Calu3 (cell line): ENCODE measurements at regions not wholly inside any gene's neighbourhood (a gene's known extent, or its start where the extent isn't known, plus 50 kb on each side); places are given as distances from the start of the nearest gene placed in this dataset.

Experiments
- BruUV-seq: library from RNA; stranded (reverse); fragments of 400-500 nt; replicated peaks from 2 replicates; lab custom pipeline; 2021; lab: Mats Ljungman, UMichigan
- CTCF ChIA-PET: fragments of 300-600 bp; sonication (Branson Sonifier 250); formaldehyde crosslinking; loops from one replicate; lab custom pipeline; 2022; ENCODE audit warnings: antibody characterized with exemption; lab: Charles Lee
- DNase-seq: peaks from one replicate; pipeline ENCODE4 v3.0.0; 2022
- H3K27ac Mint-ChIP-seq: one replicate; pipeline ENCODE4 v1.8.0; 2022; ENCODE audit warnings: mixed read lengths; ENCODE audit not compliant: unreplicated experiment
- H3K27me3 Mint-ChIP-seq: one replicate; pipeline ENCODE4 v1.8.0; 2022; ENCODE audit warnings: mixed read lengths; ENCODE audit not compliant: unreplicated experiment
- H3K36me3 Mint-ChIP-seq: one replicate; pipeline ENCODE4 v1.8.0; 2022; ENCODE audit warnings: mild to moderate bottlenecking, moderate library complexity, mixed read lengths; ENCODE audit not compliant: insufficient read depth, unreplicated experiment
- H3K4me1 Mint-ChIP-seq: one replicate; pipeline ENCODE4 v1.8.0; 2022; ENCODE audit warnings: mild to moderate bottlenecking, low read depth, mixed read lengths; ENCODE audit not compliant: unreplicated experiment
- H3K4me3 Mint-ChIP-seq: one replicate; pipeline ENCODE4 v1.8.0; 2022; ENCODE audit warnings: mild to moderate bottlenecking, low read depth, moderate library complexity, mixed read lengths; ENCODE audit not compliant: unreplicated experiment
- H3K9me3 Mint-ChIP-seq: one replicate; pipeline ENCODE4 v1.8.0; 2022; ENCODE audit warnings: low read depth, mixed read lengths; ENCODE audit not compliant: unreplicated experiment
- intact Hi-C: fragments of 100-400 bp; cut with micrococcal nuclease; formaldehyde crosslinking; loops from one replicate; pipeline ENCODE4 v1.10.0; 2022; ENCODE audit not compliant: unreplicated experiment
- TF ChIP-seq, protein P1 (sequence below): fragments of 200-600 bp; IDR thresholded peaks from one replicate; pipeline ENCODE4 v1.8.0; 2022; ENCODE audit warnings: antibody characterized with exemption; ENCODE audit not compliant: unreplicated experiment

GRCh38 chr18:45119876-45120275 lies 439.2 kb downstream of the SETBP1 start:
- Mint-ChIP-seq H3K27me3 (peaks cover 15% of the 10 kb centered on the region), H3K4me3 (no peak overlapping the region), H3K27ac (no peak overlapping the region), H3K4me1 (no peaks in the 10 kb centered on the region), H3K9me3 (peaks cover 2% of the 10 kb centered on the region), H3K36me3 (no peaks in the 10 kb centered on the region)
- TF ChIP-seq, protein P1, sequence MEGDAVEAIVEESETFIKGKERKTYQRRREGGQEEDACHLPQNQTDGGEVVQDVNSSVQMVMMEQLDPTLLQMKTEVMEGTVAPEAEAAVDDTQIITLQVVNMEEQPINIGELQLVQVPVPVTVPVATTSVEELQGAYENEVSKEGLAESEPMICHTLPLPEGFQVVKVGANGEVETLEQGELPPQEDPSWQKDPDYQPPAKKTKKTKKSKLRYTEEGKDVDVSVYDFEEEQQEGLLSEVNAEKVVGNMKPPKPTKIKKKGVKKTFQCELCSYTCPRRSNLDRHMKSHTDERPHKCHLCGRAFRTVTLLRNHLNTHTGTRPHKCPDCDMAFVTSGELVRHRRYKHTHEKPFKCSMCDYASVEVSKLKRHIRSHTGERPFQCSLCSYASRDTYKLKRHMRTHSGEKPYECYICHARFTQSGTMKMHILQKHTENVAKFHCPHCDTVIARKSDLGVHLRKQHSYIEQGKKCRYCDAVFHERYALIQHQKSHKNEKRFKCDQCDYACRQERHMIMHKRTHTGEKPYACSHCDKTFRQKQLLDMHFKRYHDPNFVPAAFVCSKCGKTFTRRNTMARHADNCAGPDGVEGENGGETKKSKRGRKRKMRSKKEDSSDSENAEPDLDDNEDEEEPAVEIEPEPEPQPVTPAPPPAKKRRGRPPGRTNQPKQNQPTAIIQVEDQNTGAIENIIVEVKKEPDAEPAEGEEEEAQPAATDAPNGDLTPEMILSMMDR = no peak
- CTCF ChIA-PET = no interaction called here
- no peak for DNase-seq
- no TSS peak for BruUV-seq
- intact Hi-C loops = no loop called here

DNA sequence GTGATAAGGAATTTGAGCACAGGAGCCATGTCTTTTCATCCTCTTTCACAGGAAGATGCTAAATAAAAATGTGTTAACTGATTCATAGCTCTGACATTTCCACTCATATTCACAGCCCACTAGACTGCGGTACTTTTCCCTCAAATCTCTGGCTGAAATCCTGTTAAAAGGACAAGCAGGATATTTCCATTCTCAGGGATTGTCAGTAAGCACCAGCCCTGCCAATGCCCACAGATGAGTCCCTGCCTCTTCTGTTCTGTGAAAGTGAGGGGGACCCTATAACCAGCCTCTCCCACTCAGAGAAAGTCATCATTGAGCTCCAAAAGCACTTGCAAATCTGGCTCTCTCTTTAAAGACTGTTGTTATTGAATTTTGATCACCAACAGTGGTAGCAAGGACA lies 440.5 kb downstream of the SETBP1 start:
- no peak for DNase-seq
- TF ChIP-seq, protein P1 = no peak
- no TSS peak for BruUV-seq
- Mint-ChIP-seq H3K9me3 (no peaks in the 10 kb centered on the region), H3K4me1 (no peaks in the 10 kb centered on the region), H3K4me3 (no peak overlapping the region), H3K27me3 (peaks cover 2% of the 10 kb centered on the region), H3K36me3 (no peaks in the 10 kb centered on the region), H3K27ac (no peak overlapping the region)
- intact Hi-C loops = no loop called here
- CTCF ChIA-PET = no interaction called here

GRCh38 chr18:45122506-45122905 lies 441.8 kb downstream of the SETBP1 start:
- no peaks in the 10 kb centered on the region for H3K4me1 Mint-ChIP-seq
- CTCF ChIA-PET = interaction anchor here (0.7 kb wide), 1 partner anchor 1395 kb away, joined by 5 read pairs; no protein-coding TSS in a partner anchor
- DNase-seq = no peak
- intact Hi-C loops = no loop called here
- H3K27ac Mint-ChIP-seq = no peak overlapping the region
- no TSS peak for BruUV-seq
- TF ChIP-seq, protein P1 = no peak
- no peaks in the 10 kb centered on the region for H3K9me3 Mint-ChIP-seq
- no peaks in the 10 kb centered on the region for H3K36me3 Mint-ChIP-seq
- no peaks in the 10 kb centered on the region for H3K27me3 Mint-ChIP-seq
- no peak overlapping the region for H3K4me3 Mint-ChIP-seq

- Mint-ChIP-seq H3K27ac (no peak overlapping the region), H3K36me3 (no peaks in the 10 kb centered on the region), H3K4me3 (no peak overlapping the region), H3K4me1 (no peaks in the 10 kb centered on the region), H3K9me3 (no peaks in the 10 kb centered on the region), H3K27me3 (peaks cover 22% of the 10 kb centered on the region)
- TF ChIP-seq, protein P1 = no peak
- DNase-seq = no peak
- intact Hi-C loops = no loop called here
- no TSS peak for BruUV-seq
- CTCF ChIA-PET = no interaction called here
Observed at GRCh38 chr18:45127405-45127804, 446.7 kb downstream of the SETBP1 start.

GRCh38 chr18:45133276-45133675 lies 452.6 kb downstream of the SETBP1 start:
- Mint-ChIP-seq H3K9me3 (no peaks in the 10 kb centered on the region), H3K27me3 (peaks cover 29% of the 10 kb centered on the region), H3K36me3 (no peaks in the 10 kb centered on the region), H3K27ac (no peak overlapping the region), H3K4me1 (no peaks in the 10 kb centered on the region), H3K4me3 (no peak overlapping the region)
- no TSS peak for BruUV-seq
- TF ChIP-seq, protein P1 = no peak
- CTCF ChIA-PET = no interaction called here
- intact Hi-C loops = no loop called here
- DNase-seq = no peak
